ENCODE measurements at regions not wholly inside any gene's neighbourhood (a gene's known extent, or its start where the extent isn't known, plus 50 kb on each side); places are given as distances from the start of the nearest gene placed in this dataset.

DNA sequence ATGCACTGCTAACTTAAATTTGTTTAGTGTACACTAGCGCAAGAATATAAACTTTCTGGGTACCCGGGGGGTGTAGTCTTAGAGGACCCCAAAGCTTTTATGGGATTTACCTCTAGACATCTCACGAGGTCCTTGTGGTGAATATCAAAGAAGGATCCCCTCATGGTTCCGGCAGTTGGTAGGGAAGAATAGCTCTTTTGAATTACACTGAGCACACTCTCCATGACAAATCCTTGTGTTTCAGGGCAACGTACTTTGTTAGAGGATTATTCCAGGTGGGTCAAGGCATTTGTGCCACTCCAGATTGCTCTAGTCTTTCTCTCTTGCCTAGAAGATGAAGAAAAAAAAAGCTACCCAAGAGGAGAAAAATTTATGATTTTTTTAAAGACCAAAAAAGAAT is 387.6 kb downstream of the PDHA2 start:
- no peak for TF ChIP-seq YY1 (IDR thresholded peaks at IDR 0.05)
- TF ChIP-seq, protein P1, sequence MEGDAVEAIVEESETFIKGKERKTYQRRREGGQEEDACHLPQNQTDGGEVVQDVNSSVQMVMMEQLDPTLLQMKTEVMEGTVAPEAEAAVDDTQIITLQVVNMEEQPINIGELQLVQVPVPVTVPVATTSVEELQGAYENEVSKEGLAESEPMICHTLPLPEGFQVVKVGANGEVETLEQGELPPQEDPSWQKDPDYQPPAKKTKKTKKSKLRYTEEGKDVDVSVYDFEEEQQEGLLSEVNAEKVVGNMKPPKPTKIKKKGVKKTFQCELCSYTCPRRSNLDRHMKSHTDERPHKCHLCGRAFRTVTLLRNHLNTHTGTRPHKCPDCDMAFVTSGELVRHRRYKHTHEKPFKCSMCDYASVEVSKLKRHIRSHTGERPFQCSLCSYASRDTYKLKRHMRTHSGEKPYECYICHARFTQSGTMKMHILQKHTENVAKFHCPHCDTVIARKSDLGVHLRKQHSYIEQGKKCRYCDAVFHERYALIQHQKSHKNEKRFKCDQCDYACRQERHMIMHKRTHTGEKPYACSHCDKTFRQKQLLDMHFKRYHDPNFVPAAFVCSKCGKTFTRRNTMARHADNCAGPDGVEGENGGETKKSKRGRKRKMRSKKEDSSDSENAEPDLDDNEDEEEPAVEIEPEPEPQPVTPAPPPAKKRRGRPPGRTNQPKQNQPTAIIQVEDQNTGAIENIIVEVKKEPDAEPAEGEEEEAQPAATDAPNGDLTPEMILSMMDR (IDR thresholded peaks at IDR 0.05; ENCODE audit: low read depth, low read length, missing input control), result no peak

All from liver (tissue), 2 donors.